GM11168 (cell line): ENCODE measurements at regions not wholly inside any gene's neighbourhood (a gene's known extent, or its start where the extent isn't known, plus 50 kb on each side); places are given as distances from the start of the nearest gene placed in this dataset.
"Not testable (repeated sequence)": the region's sequence is repeated elsewhere in the genome, so short reads cannot be mapped to it uniquely, and the experiment has no call there.

ENCODE experiments used
- in situ Hi-C: fragments of 300-500 bp; cut with MboI; formaldehyde crosslinking; loops from one replicate; pipeline ENCODE4 v1.12.0; 2022; ENCODE audit warnings: low sequenced_read_pairs; ENCODE audit not compliant: unreplicated experiment

DNA sequence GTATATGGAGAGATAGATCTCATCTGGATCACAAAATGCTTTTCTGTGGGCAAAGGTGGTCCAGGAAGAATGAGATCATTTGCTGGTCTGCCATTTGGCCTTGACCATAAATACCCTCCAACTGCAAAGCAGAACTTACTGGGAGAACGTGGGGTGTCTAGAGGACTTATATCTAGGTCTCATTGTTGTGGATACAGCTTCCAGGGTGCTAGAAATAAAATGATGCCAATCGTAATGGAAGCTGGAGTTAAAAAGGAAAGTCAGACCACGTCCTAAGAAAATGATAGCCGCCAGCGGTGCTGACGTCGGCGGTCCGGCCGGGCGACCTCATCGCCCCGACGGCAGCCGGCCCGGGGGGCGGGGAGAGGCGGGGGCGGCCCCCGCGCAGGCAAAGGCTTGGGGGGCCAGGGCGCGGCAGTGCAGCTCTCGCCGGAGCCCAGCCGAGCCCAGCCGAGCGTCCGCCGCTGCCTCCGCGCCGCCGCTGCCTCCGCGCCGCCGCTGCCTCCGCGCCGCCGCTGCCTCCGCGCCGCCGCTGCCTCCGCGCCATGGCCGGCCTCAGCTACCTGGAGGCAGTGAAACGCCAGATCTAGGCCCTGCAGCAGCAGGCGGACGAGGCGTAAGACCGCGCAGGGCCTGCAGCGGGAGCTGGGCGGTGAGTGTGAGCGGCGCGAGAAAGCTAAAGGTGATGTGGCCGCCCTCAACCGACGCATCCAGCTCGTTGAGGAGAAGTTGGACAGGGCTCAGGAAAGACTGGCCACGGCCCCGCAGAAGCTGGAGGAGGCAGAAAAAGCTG, 89.5 kb downstream of the EOMES start:
- in situ Hi-C loops = no loop called here

DNA sequence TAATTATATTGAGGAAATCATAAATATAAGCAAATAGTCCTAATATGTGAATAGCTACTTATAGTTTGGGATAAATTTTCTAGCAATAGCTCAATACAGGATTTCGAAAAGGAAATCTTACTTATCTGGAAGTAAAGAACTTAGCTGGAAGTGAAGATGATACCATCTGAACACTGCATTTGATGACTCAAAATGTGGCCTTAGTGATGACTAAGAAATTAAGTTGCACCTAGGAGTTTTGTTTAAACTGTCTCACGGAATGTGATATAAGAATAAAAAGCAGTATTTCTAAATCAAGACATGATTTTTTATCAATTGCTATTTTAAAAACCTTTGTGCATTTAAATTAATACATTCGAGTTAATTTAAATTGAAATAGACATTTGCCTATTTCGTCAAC, 91.2 kb downstream of the EOMES start:
- in situ Hi-C loops = no loop called here

DNA sequence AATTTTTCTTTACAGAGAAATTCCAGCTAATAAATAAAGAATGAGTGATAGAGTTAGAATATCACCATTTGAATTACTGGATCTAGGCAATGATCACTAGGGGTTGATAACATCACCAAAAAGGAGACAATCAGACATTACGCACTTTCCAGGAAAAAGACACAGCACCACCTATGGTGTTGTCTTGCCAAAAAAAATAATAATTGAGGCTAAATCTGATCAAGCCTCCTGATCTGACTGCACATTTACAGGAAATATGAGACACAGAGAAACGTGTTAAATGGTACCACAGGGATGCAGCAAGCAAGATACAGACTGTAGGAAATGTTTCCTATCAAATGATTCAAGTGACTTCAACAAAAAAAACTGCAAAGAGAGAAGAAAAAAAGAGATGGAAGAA, 92.8 kb downstream of the EOMES start:
- in situ Hi-C loops = no loop called here

DNA sequence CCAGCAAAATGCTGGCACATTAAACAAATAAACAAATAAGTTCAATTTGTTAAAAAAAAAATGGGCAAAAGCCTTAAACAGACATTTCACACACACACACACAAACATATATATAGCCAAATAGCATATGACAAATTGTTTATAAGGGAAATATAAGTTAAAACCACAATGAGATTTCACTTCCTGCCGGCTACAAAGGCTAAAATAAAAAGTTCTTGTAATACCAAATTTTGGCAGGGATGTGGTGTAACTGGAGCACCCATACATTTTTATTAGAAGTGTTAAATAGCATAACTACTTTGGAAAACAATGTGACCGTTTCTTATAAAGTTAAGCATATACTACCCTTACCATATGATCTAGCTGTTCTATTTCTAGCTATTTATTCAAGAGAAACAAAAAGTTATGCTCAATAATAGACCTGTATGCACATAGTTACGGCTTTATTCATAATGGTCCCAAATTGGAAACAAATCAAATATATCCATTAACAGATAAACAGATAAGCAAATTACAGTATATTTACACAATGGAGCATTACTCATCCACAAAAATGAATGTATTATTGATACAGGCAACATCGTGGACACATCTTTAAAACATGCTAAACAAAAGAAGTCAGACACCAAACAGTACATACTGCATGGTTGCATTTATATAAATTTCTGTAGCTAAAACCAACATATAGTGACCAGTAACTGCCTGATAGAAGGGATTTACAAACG, 93.9 kb downstream of the EOMES start:
- in situ Hi-C loops = no loop called here

DNA sequence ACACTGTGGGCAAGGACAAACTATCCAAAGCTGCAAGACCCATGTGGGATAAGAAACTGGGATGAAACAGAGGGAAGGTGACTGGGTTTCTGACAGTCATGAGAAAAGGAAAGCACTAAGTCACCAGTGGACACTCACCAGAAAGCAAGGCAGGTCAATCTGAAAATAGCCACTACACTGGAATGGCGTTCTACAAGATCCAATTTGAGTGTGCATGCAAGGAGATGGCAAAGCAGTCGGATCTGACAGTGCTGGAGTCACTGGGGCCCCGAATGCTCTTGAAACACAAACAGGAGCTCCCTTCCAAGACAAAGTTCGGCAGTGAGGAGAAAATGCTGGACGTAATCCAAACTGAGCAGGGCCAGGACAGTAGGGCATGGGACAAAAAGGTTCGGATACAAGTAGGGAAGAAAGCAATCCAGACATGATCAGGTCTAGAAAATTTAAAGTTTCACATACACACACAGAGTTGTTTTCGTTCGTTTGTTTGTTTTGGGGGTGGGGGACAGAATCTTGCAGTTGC, 95.5 kb downstream of the EOMES start:
- in situ Hi-C loops = no loop called here

DNA sequence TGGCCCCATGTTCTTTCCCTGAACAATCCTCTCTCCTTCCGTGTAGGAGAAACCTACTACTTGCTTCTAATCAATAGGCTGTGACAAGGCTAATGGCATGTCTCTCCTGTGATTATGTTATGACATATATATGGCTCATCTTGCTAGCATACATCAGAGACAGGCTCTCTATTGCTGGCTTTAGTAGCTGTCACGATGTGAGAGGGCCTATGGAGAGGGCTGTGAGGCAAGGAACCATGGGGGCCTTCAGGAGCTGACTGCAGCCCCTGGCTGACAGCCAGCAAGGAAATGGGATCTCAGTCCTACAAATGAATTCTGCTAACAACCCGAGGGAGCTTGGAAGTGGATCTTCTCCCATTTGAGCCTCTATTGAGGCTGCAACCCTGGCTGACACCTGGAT, 96.3 kb downstream of the EOMES start:
- in situ Hi-C loops = no loop called here

DNA sequence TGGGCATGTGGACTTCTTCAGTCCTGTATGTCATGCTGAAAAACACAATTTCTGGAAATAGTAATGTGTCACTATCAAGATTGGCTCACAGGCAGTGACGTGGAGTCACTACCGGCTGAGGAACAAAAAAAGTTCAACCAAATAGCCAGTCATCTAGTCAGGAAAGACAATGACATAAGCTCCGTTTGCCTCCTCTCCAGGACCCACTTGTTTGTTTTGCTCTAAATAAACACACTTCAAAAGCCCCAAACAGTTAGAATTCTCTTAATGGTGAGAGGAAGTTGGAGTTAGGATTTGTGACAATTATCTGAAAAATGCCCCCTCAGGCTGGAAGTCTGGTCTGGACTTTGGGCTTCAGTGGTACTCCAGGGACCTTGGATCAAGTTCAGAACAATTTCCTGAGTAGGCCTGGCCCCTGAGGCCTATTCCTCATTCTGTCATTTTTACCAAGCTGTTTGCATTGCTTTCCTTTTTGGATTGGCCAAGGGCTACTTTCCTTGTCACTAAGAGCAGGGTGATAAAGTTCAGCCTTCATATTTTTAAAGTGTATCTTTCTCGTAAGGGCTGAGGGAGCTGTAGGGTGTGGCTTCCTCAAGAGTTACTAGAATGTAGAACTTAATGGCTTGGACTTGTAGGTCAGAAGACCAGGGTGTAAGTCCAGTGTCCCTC, 98.9 kb downstream of the EOMES start:
- in situ Hi-C loops = no loop called here

DNA sequence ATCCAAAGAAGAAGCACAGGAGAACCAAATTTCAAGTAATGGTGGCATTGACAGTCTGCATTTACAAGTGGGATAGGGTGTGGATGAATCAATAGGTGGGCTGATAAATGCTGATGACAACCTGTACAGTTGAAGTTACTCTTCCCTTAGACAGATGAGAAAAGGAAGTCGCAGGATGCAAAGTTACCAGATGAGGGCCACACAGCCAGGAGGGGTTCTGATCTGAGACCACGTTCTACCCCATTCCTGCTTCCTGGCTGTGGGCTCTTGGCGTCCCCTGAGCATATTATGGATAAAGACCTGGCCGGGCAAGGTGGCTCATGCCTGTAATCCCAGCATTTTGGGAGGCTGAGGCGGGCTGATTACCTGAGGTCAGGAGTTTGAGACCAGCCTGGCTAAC, 104.6 kb downstream of the EOMES start:
- in situ Hi-C loops = no loop called here

DNA sequence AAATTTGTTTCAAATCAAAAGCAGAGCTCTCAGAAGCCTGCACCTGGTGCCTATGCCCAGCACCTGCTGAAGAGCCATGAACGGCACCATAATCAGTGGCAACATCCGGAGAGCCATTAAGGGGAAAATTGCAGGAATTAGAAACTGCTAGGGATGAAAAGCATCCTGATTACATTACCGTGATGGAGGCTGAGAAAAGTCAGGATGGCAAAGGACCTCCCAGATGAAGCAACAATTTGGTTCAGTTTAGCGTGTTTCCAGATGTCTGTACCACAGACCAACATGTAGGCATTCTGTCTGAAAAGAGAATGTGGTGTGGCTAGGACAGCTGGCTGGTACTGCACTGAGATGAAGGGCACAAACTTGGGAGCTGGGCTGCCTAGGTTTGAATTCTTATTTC, 106.1 kb downstream of the EOMES start:
- in situ Hi-C loops = no loop called here

DNA sequence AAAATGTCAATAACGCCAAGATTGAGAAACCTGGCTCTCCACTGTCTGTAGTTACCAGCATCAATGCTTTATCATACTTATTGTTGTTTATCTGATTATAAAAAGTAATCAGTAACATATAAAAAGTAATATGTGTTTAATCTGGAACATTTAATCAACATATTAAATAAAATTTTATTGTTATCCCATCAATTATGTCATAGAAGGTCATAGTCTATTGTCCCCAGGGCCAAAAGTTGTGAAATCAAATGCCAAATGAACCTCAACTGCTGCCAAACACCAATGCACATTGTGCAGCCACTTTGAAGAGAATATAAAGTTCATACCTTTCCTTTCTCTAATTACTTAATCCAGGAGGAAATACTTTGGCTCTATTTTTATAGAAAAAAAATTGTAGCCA, 106.6 kb downstream of the EOMES start:
- in situ Hi-C loops = no loop called here

DNA sequence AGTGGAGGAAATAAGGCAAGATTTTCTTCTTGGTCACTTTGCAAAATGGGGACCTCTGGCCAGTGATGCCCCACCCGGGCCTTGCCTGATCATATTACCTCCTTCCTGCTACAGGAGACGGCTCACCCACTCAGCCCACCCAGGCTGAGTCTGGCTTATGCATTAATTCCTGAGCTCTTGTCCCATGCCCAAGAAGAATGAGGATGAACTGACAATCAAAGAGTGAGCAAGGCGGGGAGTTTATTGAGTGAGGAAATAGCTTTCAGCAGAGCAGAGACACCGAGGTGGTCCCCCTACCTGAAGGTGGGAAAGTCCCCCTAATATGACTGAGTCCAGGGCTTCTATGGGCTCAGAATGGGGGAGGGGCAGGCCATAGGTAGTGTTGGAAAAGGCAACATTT, 107.5 kb downstream of the EOMES start:
- in situ Hi-C loops = no loop called here

DNA sequence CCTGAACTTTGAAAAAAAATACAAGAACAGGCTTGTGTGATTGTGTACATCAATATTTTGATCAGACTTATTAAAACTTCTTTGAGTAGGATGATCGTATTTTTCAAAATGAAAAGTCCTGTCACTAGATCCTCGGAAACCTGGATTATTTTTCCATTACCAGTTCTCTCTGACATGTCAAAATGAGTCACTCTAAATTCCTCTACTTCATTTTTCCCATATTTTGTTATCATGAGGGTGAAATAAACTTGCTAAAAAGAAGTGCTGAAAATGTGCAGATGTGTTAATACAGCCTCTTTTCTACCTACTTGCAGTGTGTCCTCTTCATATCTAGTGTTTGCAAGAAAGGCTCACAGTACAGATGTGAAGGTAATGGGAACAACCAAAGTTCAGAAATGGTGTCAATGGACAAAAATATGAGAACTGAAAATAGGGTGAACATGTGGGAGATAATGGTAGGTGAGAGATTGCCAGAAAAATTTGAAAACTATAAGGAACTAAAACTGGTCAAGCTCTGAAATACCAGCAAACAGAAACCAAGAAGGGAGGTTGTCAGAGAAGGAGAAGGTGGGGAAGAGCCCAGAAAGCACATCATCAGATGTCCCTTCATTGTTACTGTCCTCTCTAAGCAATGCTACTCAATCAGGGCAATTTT, 108.2 kb downstream of the EOMES start:
- in situ Hi-C loops = no loop called here

DNA sequence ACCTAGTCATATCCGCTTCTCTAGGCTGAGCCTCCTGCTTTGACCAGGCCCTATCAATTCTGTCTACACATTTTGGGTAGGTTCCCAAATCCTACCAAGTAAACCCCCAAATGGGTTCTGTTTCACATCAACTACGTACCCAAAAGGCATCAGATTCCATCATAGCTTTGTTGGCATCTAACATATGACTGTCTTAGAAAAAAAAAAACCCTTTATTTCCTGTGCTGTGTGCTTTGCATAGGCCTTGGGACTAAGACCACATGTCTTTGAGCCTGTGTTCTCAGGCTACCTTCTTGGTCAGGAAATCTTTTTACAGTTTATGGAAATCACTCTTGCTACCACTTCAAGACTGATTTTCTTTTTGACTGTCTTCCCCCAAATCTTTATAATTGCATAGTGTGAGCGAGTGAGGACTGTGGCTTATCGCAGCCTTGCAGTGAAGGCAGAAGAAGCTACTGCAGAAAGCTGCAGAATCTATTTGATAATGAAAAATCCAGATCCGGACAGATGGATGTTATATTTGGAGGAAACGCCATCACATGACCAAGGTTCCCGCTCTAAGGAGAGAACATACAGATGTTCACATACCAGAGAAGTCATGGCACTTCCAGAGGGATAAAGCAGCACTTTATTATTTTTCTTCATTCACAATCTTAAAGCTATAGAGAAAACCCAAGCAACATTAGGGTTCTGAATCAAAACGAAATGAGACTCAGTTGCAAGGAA, 111.2 kb downstream of the EOMES start:
- in situ Hi-C loops = no loop called here

DNA sequence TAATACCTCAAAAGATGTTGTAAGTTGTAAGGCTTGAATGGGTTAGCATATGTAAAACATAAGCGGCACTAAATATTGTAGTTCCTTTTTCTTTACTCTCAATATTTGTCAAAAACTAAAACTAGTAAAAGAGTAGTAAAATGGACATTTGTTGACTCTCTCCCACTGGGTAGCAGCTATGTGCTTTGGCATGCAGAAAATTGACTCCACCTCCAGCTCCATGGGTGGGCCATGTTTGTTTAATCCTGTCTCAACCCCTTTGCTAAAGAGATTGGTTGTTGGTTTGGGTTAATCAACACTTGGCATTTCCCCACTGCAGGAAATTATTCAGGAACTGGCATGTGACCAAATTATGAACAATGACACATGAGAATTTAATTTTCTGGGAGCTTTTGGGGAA, 114.8 kb downstream of the EOMES start:
- in situ Hi-C loops = no loop called here

DNA sequence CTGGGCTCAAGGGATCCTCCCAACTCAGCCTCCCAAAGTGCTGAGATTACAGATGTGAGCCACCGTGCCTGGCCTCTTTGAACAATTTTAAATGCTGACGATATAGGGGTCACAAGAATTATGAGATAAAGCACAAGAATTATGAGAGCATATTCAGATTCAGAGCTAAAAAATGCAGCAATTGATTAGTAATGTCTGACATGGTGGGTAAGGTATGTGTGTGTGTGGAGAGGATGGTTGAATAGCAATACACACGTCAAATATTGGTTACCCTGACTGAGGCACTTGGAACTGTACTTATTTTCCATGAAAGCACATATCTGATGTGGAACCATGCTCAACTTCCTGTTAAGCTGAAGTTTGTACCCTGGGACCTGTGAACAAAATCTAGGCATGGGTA, 115.6 kb downstream of the EOMES start:
- in situ Hi-C loops = no loop called here

DNA sequence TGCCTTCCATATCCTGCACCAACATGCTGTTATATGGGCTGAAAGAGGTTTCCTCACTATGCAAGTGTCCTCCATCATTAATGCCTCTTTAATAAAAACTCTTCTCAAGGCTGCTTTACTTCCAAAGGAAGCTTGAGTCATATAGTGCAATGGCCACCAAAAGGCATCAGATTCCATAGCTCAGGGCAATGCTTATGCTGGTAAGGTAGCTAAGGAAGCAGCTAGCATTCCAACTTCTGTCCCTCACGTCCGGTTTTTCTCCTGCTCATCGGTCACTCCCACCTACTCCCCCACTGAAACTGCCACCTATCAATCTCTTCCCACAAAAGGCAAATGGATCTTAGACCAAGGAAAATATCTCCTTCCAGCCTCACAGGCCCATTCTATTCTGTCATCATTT, 117.1 kb upstream of the SLC4A7 start:
- in situ Hi-C loops = not testable (repeated sequence)

DNA sequence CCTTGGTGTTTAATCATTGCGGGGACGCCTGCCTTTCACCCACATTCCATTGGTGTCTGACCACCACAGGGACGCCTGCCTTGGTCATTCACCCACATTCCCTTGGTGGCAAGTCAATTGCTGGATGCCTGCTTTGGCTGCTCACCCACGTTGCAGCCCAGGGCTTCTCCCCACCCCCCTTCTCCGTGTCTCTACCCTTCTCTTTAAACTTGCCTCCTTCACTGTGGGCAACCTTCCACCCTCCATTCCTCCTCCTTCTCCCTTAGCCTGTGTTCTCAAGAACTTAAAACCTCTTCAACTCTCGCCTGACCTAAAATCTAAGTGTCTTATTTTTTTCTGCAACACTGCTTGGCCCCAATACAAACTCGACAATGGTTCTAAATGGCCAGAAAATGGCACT, 115.6 kb upstream of the SLC4A7 start:
- in situ Hi-C loops = not testable (repeated sequence)

DNA sequence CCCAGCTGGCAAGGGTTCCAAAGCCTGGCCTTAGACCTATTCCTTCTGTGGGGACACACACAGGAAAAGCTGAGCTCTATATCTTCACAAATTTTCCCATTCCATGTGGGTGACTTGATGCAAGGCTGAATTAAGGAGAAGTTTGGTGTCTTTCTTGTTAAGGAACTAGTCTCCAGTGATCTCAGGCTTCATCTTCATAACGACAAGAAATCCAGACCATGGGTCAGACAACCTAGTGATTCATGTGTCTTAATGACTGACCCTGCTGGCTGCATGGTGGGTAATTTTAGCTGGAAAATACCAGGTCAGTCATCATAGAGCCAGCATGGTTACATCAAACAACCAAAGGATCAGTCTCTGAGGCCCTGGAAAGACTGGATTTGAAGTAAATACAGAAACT, 112.7 kb upstream of the SLC4A7 start:
- in situ Hi-C loops = no loop called here

DNA sequence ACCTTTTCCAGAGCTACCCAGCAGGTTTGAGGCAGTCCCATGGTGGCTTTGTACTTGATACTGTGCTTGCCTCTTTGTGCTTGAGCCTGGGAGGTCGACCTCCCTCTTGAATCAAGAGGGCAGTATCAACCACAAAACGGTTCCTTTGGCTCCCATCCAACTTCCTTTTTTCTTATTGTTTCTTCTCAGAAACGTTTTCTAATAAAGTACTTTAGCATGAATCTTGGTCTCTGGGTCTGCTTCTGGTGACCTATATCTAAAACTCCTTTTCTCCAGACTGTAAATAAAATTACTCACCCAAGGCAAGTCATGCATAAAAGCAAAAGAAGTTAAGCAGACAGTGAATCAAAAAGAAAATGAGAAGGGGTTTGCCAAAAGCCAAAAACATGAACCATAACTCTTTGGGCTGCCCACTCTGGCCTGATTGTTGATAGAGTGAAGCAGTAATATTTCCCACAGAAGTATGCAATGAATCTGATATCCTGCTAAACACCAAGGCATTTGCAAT, 112.2 kb upstream of the SLC4A7 start:
- in situ Hi-C loops = no loop called here
